ENCODE measurements at regions not wholly inside any gene's neighbourhood (a gene's known extent, or its start where the extent isn't known, plus 50 kb on each side); places are given as distances from the start of the nearest gene placed in this dataset.

GRCh38 chr13:84686973-84687372 lies 804.7 kb upstream of the SLITRK1 start:
- DNase-seq (ENCODE audit: extremely low read depth, low read depth, low spot score): no peak

- DNase-seq (ENCODE audit: extremely low read depth, low read depth, low spot score): no peak
Measured at GRCh38 chr13:84686458-84686857, 804.2 kb upstream of the SLITRK1 start.

GRCh38 chr13:84684804-84685203 lies 802.5 kb upstream of the SLITRK1 start:
- no peak for DNase-seq (ENCODE audit: extremely low read depth, low read depth, low spot score)

GRCh38 chr13:84684048-84684662 lies 801.9 kb upstream of the SLITRK1 start:
- DNase-seq (ENCODE audit: extremely low read depth, low read depth, low spot score): no peak

- no peak for DNase-seq (ENCODE audit: extremely low read depth, low read depth, low spot score)
Measured at GRCh38 chr13:84683448-84683847, 801.2 kb upstream of the SLITRK1 start.

GRCh38 chr13:84677836-84678235 lies 795.6 kb upstream of the SLITRK1 start:
- DNase-seq (ENCODE audit: extremely low read depth, low read depth, low spot score): no peak

GRCh38 chr13:84672616-84673015 lies 790.3 kb upstream of the SLITRK1 start:
- no peak for DNase-seq (ENCODE audit: extremely low read depth, low read depth, low spot score)

GRCh38 chr13:84670245-84670644 lies 788.0 kb upstream of the SLITRK1 start:
- DNase-seq (ENCODE audit: extremely low read depth, low read depth, low spot score): no peak

GRCh38 chr13:84668637-84669036 lies 786.4 kb upstream of the SLITRK1 start:
- DNase-seq (ENCODE audit: extremely low read depth, low read depth, low spot score): no peak

- DNase-seq (ENCODE audit: extremely low read depth, low read depth, low spot score): no peak
Measured at GRCh38 chr13:84662491-84662890, 780.2 kb upstream of the SLITRK1 start.

- no peak for DNase-seq (ENCODE audit: extremely low read depth, low read depth, low spot score)
Measured at GRCh38 chr13:84661718-84662117, 779.4 kb upstream of the SLITRK1 start.

GRCh38 chr13:84659359-84659661 lies 777.0 kb upstream of the SLITRK1 start:
- DNase-seq (ENCODE audit: extremely low read depth, low read depth, low spot score): no peak

- DNase-seq (ENCODE audit: extremely low read depth, low read depth, low spot score): no peak
Measured at GRCh38 chr13:84658491-84659358, 776.5 kb upstream of the SLITRK1 start.

- no peak for DNase-seq (ENCODE audit: extremely low read depth, low read depth, low spot score)
Measured at GRCh38 chr13:84655677-84656076, 773.4 kb upstream of the SLITRK1 start.

GRCh38 chr13:84654654-84655275 lies 772.5 kb upstream of the SLITRK1 start:
- no peak for DNase-seq (ENCODE audit: extremely low read depth, low read depth, low spot score)

GRCh38 chr13:84653915-84654534 lies 771.8 kb upstream of the SLITRK1 start:
- no peak for DNase-seq (ENCODE audit: extremely low read depth, low read depth, low spot score)

- DNase-seq (ENCODE audit: extremely low read depth, low read depth, low spot score): no peak
Measured at GRCh38 chr13:84651705-84652104, 769.4 kb upstream of the SLITRK1 start.

GRCh38 chr13:84651288-84651687 lies 769.0 kb upstream of the SLITRK1 start:
- no peak for DNase-seq (ENCODE audit: extremely low read depth, low read depth, low spot score)

- DNase-seq (ENCODE audit: extremely low read depth, low read depth, low spot score): no peak
Measured at GRCh38 chr13:84649853-84650252, 767.6 kb upstream of the SLITRK1 start.

GRCh38 chr13:84648069-84648640 lies 765.9 kb upstream of the SLITRK1 start:
- no peak for DNase-seq (ENCODE audit: extremely low read depth, low read depth, low spot score)

GRCh38 chr13:84646957-84647356 lies 764.7 kb upstream of the SLITRK1 start:
- no peak for DNase-seq (ENCODE audit: extremely low read depth, low read depth, low spot score)
